Lower leg skin (tissue), 4 donors: ENCODE measurements at regions not wholly inside any gene's neighbourhood (a gene's known extent, or its start where the extent isn't known, plus 50 kb on each side); places are given as distances from the start of the nearest gene placed in this dataset.

Experiments used
- DNase-seq, 2 donors: peaks; one replicate each; pipeline ENCODE4 v3.0.0-alpha.2; 2019; ENCODE audit warnings: low spot score in 2 of 2
- H3K4me3 ChIP-seq: fragments of 200-600 bp; sonication (generic); 2 replicates; pipeline ENCODE4 v1.5.1; 2017; ENCODE audit warnings: mild to moderate bottlenecking, low read depth; ENCODE audit not compliant: poor library complexity, severe bottlenecking
- CTCF ChIP-seq, 3 donors: fragments of 450-650 bp; IDR thresholded peaks; one replicate each; pipeline ENCODE4 v1.5.1; 2016; ENCODE audit warnings: antibody characterized with exemption in 3 of 3, mild to moderate bottlenecking in 3 of 3, moderate library complexity in 2 of 3
- POLR2A ChIP-seq, 2 donors: fragments of 450-650 bp; IDR thresholded peaks; one replicate each; pipeline ENCODE4 v1.6.1; 2016 to 2017; ENCODE audit warnings: antibody characterized with exemption in 2 of 2, mild to moderate bottlenecking in 1 of 2, moderate library complexity in 1 of 2
- WGBS, 2 donors: methylation state at CpG; one replicate each; pipeline ENCODE4 v1.1.5; 2018; 5-methylcytosine and 5-hydroxymethylcytosine counted together
- intact Hi-C: fragments of 100-400 bp; cut with DNase I; formaldehyde crosslinking; loops from one replicate; pipeline ENCODE4 v1.15.0; 2023; ENCODE audit warnings: low total_unique reads

DNA sequence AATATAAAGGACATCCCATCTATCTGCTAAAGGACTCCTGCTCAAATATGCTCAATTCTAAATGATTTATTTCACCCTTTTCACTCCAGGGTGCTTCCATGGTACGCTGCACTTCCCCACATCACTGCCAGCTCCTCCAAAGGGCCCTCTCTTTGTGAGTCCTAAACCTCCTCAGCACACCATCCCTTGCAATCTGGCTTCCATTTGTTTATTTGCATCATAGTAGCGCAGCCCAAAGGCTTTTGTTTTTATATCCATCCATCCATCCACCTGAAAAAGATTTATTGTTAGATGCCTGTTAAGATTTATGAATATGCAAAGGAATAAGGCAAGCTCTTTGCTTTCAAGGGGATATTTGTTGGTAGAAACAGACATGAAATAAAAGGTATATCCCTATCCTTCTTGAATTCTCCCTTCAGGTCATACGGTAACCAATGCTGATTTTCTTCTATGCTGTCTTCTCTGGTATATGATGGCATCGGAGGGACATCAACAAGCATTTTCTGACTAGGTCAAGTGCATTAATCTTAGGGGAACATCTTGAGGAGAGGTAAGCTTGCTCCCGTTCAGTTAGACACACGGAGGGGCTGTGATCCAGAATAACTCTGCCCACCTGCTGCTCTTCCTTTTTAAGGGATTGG, 397.6 kb downstream of the LIG4 start:
- intact Hi-C loops, result no loop called here
- 58 to 61% methylated on average over 6 of the region's 6 CpGs for WGBS, 2 donors
- no peak for DNase-seq
- H3K4me3 ChIP-seq, result no peak overlapping the region
- no peak for TF ChIP-seq CTCF (IDR thresholded peaks at IDR 0.05)

- no peak for DNase-seq
- TF ChIP-seq CTCF (IDR thresholded peaks at IDR 0.05) (no peak), POLR2A (IDR thresholded peaks at IDR 0.05) (no peak)
- intact Hi-C loops, result no loop called here
- no peak overlapping the region for H3K4me3 ChIP-seq
Measured at GRCh38 chr13:107812014-107812412, 403.3 kb downstream of the LIG4 start.

- 72 to 81% methylated on average over 2 of the region's 2 CpGs for WGBS, 2 donors
- H3K4me3 ChIP-seq, result no peak overlapping the region
- DNase-seq, result no peak
- intact Hi-C loops, result no loop called here
- TF ChIP-seq POLR2A (IDR thresholded peaks at IDR 0.05) (no peak), CTCF (IDR thresholded peaks at IDR 0.05) (no peak)
Measured at GRCh38 chr13:107811233-107812013, 403.9 kb downstream of the LIG4 start.

DNA sequence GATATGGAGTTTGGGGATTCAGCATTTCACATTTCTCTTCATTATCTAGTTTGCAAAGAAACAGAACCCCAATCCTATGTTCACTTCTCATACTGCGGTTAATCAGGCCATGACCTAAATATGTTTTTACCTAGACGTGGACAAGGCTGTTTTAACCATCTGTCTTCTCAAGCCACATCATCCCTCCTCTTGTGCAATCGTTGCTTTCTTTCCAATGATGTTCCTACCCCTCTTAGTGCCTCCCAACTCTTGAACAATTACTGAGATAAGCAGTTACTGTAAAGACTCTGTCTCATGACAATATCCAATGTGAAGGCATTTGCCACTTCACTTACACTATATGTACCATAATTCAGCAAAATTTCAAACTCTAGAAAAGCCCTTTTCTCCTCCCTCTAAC, 406.2 kb downstream of the LIG4 start:
- 86 to 89% methylated on average over 3 of the region's 3 CpGs for WGBS, 2 donors
- TF ChIP-seq POLR2A (IDR thresholded peaks at IDR 0.05) (no peak), CTCF (IDR thresholded peaks at IDR 0.05) (no peak)
- intact Hi-C loops, result no loop called here

GRCh38 chr13:107808389-107808788, 406.9 kb downstream of the LIG4 start:
- DNase-seq, result no peak
- WGBS, 2 donors, result 78 to 79% methylated on average over 3 of the region's 3 CpGs
- intact Hi-C loops, result no loop called here
- no peak overlapping the region for H3K4me3 ChIP-seq
- TF ChIP-seq POLR2A (IDR thresholded peaks at IDR 0.05), result no peak

More for the DNA sequence above, 406.2 kb downstream of the LIG4 start:
- no peak for DNase-seq
- no peak overlapping the region for H3K4me3 ChIP-seq

GRCh38 chr13:107807306-107808073, 407.8 kb downstream of the LIG4 start:
- WGBS, 2 donors, result 48 to 54% methylated on average over 3 of the region's 3 CpGs
- DNase-seq, result no peak
- no peak for TF ChIP-seq POLR2A (IDR thresholded peaks at IDR 0.05)
- no peak for TF ChIP-seq CTCF (IDR thresholded peaks at IDR 0.05)
- intact Hi-C loops, result no loop called here
- H3K4me3 ChIP-seq, result no peak overlapping the region
